ENCODE measurements at regions not wholly inside any gene's neighbourhood (a gene's known extent, or its start where the extent isn't known, plus 50 kb on each side); places are given as distances from the start of the nearest gene placed in this dataset.
"Not testable (repeated sequence)": the region's sequence is repeated elsewhere in the genome, so short reads cannot be mapped to it uniquely, and the experiment has no call there.

GRCh38 chr21:8428668-8429456 lies 2092.5 kb upstream of the TPTE start:
- DNase-seq, H3K4me1 Mint-ChIP-seq, H3K27me3 Mint-ChIP-seq, H3K4me3 Mint-ChIP-seq, H3K9me3 Mint-ChIP-seq, H3K27ac Mint-ChIP-seq: not testable (repeated sequence)
- peak; percentile 80 for ATAC-seq

- not testable (repeated sequence) for H3K27me3 Mint-ChIP-seq, DNase-seq, H3K4me3 Mint-ChIP-seq, H3K9me3 Mint-ChIP-seq, H3K4me1 Mint-ChIP-seq, H3K27ac Mint-ChIP-seq, ATAC-seq
Measured at GRCh38 chr21:8434710-8435109, 2086.7 kb upstream of the TPTE start.

- not testable (repeated sequence) for ATAC-seq, H3K27me3 Mint-ChIP-seq, DNase-seq, H3K27ac Mint-ChIP-seq, H3K4me1 Mint-ChIP-seq, H3K9me3 Mint-ChIP-seq, H3K4me3 Mint-ChIP-seq
Measured at GRCh38 chr21:8443093-8443492, 2078.3 kb upstream of the TPTE start.

- not testable (repeated sequence) for H3K4me3 Mint-ChIP-seq, H3K27me3 Mint-ChIP-seq, H3K4me1 Mint-ChIP-seq, ATAC-seq, DNase-seq, H3K9me3 Mint-ChIP-seq, H3K27ac Mint-ChIP-seq
Measured at GRCh38 chr21:8449807-8450206, 2071.6 kb upstream of the TPTE start.

- not testable (repeated sequence) for H3K4me3 Mint-ChIP-seq, H3K4me1 Mint-ChIP-seq, H3K27ac Mint-ChIP-seq, DNase-seq, H3K27me3 Mint-ChIP-seq, H3K9me3 Mint-ChIP-seq
- ATAC-seq, result peak; percentile 71
Measured at GRCh38 chr21:8455279-8456128, 2065.9 kb upstream of the TPTE start.

- H3K27me3 Mint-ChIP-seq, H3K9me3 Mint-ChIP-seq, H3K4me1 Mint-ChIP-seq, DNase-seq, H3K4me3 Mint-ChIP-seq, H3K27ac Mint-ChIP-seq: not testable (repeated sequence)
- ATAC-seq, result peak; percentile 93
Measured at GRCh38 chr21:8464403-8465152, 2056.8 kb upstream of the TPTE start.

- H3K4me1 Mint-ChIP-seq, H3K27ac Mint-ChIP-seq, H3K27me3 Mint-ChIP-seq, DNase-seq, H3K9me3 Mint-ChIP-seq, ATAC-seq, H3K4me3 Mint-ChIP-seq: not testable (repeated sequence)
Measured at GRCh38 chr21:8466642-8467041, 2054.7 kb upstream of the TPTE start.
